PC-9 (cell line): ENCODE measurements at regions not wholly inside any gene's neighbourhood (a gene's known extent, or its start where the extent isn't known, plus 50 kb on each side); places are given as distances from the start of the nearest gene placed in this dataset.

Source experiments
- BruUV-seq: library from RNA; stranded (reverse); fragments of 400-500 nt; replicated peaks from 2 replicates; lab custom pipeline; 2021; lab: Mats Ljungman, UMichigan
- CTCF ChIA-PET: fragments of 300-600 bp; sonication (Branson Sonifier 250); formaldehyde crosslinking; loops from one replicate; lab custom pipeline; 2022; ENCODE audit warnings: antibody characterized with exemption; lab: Charles Lee
- POLR2A ChIA-PET: fragments of 300-600 bp; sonication (Branson Sonifier 250); formaldehyde crosslinking; loops from one replicate; lab custom pipeline; 2022; ENCODE audit warnings: antibody characterized with exemption; ENCODE audit not compliant: unreplicated experiment; lab: Charles Lee
- DNase-seq, 2 experiments: peaks; one replicate each; pipeline versions ENCODE4 v3.0.0 to v3.0.0-alpha.2; 2015 to 2022; ENCODE audit warnings: mixed read lengths in 1 of 2
- H2AFZ ChIP-seq: fragments of 200-600 bp; sonication (generic); 2 replicates; pipeline ENCODE4 v1.8.1; 2017; ENCODE audit warnings: antibody characterized with exemption
- H3F3A ChIP-seq: fragments of 200-600 bp; sonication (generic); 2 replicates; pipeline ENCODE4 v1.8.1; 2017; ENCODE audit warnings: antibody characterized with exemption, mild to moderate bottlenecking, low read depth; ENCODE audit not compliant: insufficient read depth
- H3K27ac ChIP-seq: fragments of 200-600 bp; sonication (generic); 2 replicates; pipeline ENCODE4 v1.6.1; 2016; ENCODE audit warnings: mixed run types
- H3K27me3 ChIP-seq: fragments of 200-600 bp; sonication (generic); 2 replicates; pipeline ENCODE4 v1.6.1; 2016; ENCODE audit warnings: low read depth, mixed run types; ENCODE audit not compliant: insufficient read depth
- H3K36me3 ChIP-seq: fragments of 200-600 bp; sonication (generic); 2 replicates; pipeline ENCODE4 v1.6.1; 2016; ENCODE audit warnings: low read depth, mixed run types
- H3K4me1 ChIP-seq: fragments of 200-600 bp; sonication (generic); replicated peaks from 2 replicates; pipeline ENCODE4 v1.6.1; 2016; ENCODE audit warnings: mixed run types; ENCODE audit not compliant: insufficient read depth
- H3K4me2 ChIP-seq: fragments of 200-600 bp; sonication (generic); 2 replicates; pipeline ENCODE4 v1.6.1; 2017; ENCODE audit warnings: mixed run types
- H3K4me3 ChIP-seq: fragments of 200-600 bp; sonication (generic); 2 replicates; pipeline ENCODE4 v1.6.1; 2016; ENCODE audit warnings: mixed run types
- H3K79me2 ChIP-seq: fragments of 200-600 bp; sonication (generic); 2 replicates; pipeline ENCODE4 v1.6.1; 2017; ENCODE audit warnings: low read depth, mixed run types
- H3K9me2 ChIP-seq: fragments of 200-600 bp; sonication (generic); 2 replicates; pipeline ENCODE4 v1.8.1; 2017; ENCODE audit warnings: mild to moderate bottlenecking; ENCODE audit not compliant: insufficient read depth
- H3K9me3 ChIP-seq: fragments of 200-600 bp; sonication (generic); 2 replicates; pipeline ENCODE4 v1.8.1; 2016; ENCODE audit warnings: low read depth; ENCODE audit not compliant: insufficient read depth
- H4K20me1 ChIP-seq: fragments of 200-600 bp; sonication (generic); 2 replicates; pipeline ENCODE4 v1.8.1; 2017; ENCODE audit not compliant: insufficient read depth
- EZH2 ChIP-seq: fragments of 200-600 bp; sonication (generic); IDR thresholded peaks from 2 replicates; pipeline ENCODE4 v1.8.0; 2017; ENCODE audit warnings: antibody characterized with exemption, low read depth
- intact Hi-C: fragments of 100-400 bp; cut with micrococcal nuclease; formaldehyde crosslinking; loops from one replicate; pipeline ENCODE4 v1.10.0; 2022; ENCODE audit not compliant: unreplicated experiment
- TF ChIP-seq, protein P1 (sequence below): fragments of 200-600 bp; sonication (generic); conservative IDR thresholded peaks from 2 replicates; pipeline ENCODE4 v1.6.1; 2017; ENCODE audit warnings: mixed run types, antibody characterized with exemption, mild to moderate bottlenecking, moderate library complexity

DNA sequence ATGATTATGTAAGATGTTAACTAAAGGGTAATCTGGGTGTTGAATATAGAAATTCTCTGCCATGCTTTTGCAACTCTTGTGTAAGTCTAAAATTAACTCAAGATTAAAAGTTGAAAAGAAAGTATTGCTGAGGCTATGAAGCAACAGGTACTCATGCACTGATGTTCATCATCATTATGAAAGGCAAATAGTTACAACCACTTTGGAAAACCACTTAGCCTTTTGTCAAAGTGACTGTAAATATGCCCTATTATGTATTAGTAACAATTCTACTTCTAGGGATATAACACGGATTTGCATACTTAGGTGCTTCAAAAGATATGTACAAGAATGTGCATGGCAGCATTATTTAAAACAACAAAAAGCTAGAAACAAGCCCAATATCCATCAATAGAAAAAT, 227.8 kb upstream of the CXXC4 start:
- H3K9me3 ChIP-seq: no peaks in the 10 kb centered on the region
- H3K27me3 ChIP-seq: no peaks in the 10 kb centered on the region
- no peak overlapping the region for H3K4me3 ChIP-seq
- DNase-seq: no peak
- ChIA-PET POLR2A (no interaction called here), CTCF (no interaction called here)
- no peak overlapping the region for H3K27ac ChIP-seq
- H3K4me1 ChIP-seq: no peaks in the 10 kb centered on the region
- TF ChIP-seq EZH2: no peak
- TF ChIP-seq, protein P1, sequence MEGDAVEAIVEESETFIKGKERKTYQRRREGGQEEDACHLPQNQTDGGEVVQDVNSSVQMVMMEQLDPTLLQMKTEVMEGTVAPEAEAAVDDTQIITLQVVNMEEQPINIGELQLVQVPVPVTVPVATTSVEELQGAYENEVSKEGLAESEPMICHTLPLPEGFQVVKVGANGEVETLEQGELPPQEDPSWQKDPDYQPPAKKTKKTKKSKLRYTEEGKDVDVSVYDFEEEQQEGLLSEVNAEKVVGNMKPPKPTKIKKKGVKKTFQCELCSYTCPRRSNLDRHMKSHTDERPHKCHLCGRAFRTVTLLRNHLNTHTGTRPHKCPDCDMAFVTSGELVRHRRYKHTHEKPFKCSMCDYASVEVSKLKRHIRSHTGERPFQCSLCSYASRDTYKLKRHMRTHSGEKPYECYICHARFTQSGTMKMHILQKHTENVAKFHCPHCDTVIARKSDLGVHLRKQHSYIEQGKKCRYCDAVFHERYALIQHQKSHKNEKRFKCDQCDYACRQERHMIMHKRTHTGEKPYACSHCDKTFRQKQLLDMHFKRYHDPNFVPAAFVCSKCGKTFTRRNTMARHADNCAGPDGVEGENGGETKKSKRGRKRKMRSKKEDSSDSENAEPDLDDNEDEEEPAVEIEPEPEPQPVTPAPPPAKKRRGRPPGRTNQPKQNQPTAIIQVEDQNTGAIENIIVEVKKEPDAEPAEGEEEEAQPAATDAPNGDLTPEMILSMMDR: no peak
- H3K36me3 ChIP-seq: no peaks in the 10 kb centered on the region
- H4K20me1 ChIP-seq: no peaks in the 10 kb centered on the region
- no peak overlapping the region for H3K4me2 ChIP-seq
- H3K9me2 ChIP-seq: no peaks in the 10 kb centered on the region
- H3F3A ChIP-seq: no peaks in the 10 kb centered on the region
- intact Hi-C loops: no loop called here
- no peak overlapping the region for H2AFZ ChIP-seq
- H3K79me2 ChIP-seq: no peaks in the 10 kb centered on the region
- no TSS peak for BruUV-seq

DNA sequence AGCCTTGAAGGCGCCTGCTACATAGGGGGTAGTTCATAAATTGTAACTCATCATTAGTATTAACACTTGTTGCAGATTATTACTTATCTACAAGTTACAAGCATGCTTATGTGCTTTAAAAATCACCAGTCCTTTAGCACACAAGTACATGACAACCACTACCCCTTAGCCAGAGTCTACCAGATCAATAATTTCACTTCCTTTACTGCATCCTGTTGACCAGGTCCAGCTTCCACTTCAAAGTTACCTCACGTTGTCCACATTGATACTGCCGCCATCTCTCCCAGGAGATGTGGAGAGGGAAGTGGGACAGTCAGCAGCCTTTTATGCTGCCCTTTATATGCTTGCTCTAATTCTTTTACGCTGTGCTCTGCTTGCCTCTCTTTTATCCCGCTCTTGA, 231.3 kb upstream of the CXXC4 start:
- POLR2A ChIA-PET: no interaction called here
- intact Hi-C loops: no loop called here
- no TSS peak for BruUV-seq

DNA sequence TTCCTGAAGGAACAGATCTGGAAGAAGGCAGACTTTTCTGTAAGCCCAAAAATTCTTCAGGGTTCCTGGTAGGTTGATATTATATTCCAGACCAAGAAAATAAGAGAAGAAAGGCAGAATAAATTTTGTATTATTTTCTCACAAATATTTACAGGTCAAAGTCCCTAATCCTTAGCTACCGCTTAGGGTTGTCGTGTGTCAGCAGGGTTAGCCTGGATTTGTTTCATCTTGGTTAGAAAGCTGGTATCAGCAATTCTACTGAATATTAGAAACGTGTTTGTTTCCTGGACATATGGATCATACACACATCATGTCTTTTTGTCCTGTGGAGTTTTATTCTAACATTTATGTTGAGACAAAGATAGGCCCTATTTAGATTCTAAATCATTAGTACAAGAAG, 232.9 kb upstream of the CXXC4 start:
- no peak for TF ChIP-seq EZH2
- TF ChIP-seq, protein P1: no peak
- Histone ChIP-seq H3K36me3 (no peaks in the 10 kb centered on the region), H2AFZ (no peak overlapping the region), H4K20me1 (no peaks in the 10 kb centered on the region), H3K4me1 (peaks cover 19% of the 10 kb centered on the region), H3F3A (no peaks in the 10 kb centered on the region), H3K79me2 (no peaks in the 10 kb centered on the region), H3K4me3 (peak overlapping the region; percentile 30; the same call in 1 of the 2 replicates), H3K9me2 (no peaks in the 10 kb centered on the region), H3K4me2 (no peak overlapping the region; the same call in 1 of the 2 replicates), H3K9me3 (peaks cover 7% of the 10 kb centered on the region; the same call in 1 of the 2 replicates), H3K27ac (peak overlapping the region; percentile 83), H3K27me3 (no peaks in the 10 kb centered on the region)
- no TSS peak for BruUV-seq
- CTCF ChIA-PET: no interaction called here
- POLR2A ChIA-PET: interaction anchor here (0.6 kb wide), 2 partner anchors 20 to 330 kb away, joined by 4 to 6 read pairs; no protein-coding TSS in a partner anchor
- intact Hi-C loops: no loop called here
- DNase-seq: no peak

More for the DNA sequence above, 231.3 kb upstream of the CXXC4 start:
- no peaks in the 10 kb centered on the region for H3K36me3 ChIP-seq
- H3K4me3 ChIP-seq: no peak overlapping the region
- TF ChIP-seq, protein P1: no peak
- no peak for TF ChIP-seq EZH2
- H2AFZ ChIP-seq: no peak overlapping the region
- H3K79me2 ChIP-seq: no peaks in the 10 kb centered on the region
- peaks cover 19% of the 10 kb centered on the region for H3K4me1 ChIP-seq
- H3K9me2 ChIP-seq: no peaks in the 10 kb centered on the region
- H3K4me2 ChIP-seq: no peak overlapping the region
- no peaks in the 10 kb centered on the region for H3K27me3 ChIP-seq
- no peak overlapping the region for H3K27ac ChIP-seq
- no peak for DNase-seq
- CTCF ChIA-PET: no interaction called here
- H3F3A ChIP-seq: no peaks in the 10 kb centered on the region
- H3K9me3 ChIP-seq: peaks cover 7% of the 10 kb centered on the region; the same call in 1 of the 2 replicates
- no peaks in the 10 kb centered on the region for H4K20me1 ChIP-seq
